Stomach (tissue), 4 donors: ENCODE measurements at regions not wholly inside any gene's neighbourhood (a gene's known extent, or its start where the extent isn't known, plus 50 kb on each side); places are given as distances from the start of the nearest gene placed in this dataset.

ENCODE experiments used
- EP300 ChIP-seq: sonication (generic); formaldehyde crosslinking; IDR thresholded peaks from one replicate; pipeline ENCODE4 v1.6.1; 2017; ENCODE audit warnings: antibody characterized with exemption
- POLR2A ChIP-seq, 4 donors: fragments of 450-650 bp; IDR thresholded peaks; one replicate each; pipeline ENCODE4 v1.6.1; 2016; ENCODE audit warnings: antibody characterized with exemption in 4 of 4, control low read depth in 2 of 4, mild to moderate bottlenecking in 1 of 4, moderate library complexity in 1 of 4
- POLR2AphosphoS5 ChIP-seq, 3 donors: sonication (generic); formaldehyde crosslinking; IDR thresholded peaks; one replicate each; pipeline ENCODE4 v1.6.1; 2016; ENCODE audit warnings: antibody characterized with exemption in 3 of 3
- TF ChIP-seq, protein P1 (sequence below), 7 experiments: fragments of 450-650 bp in 4 of 7; fragments of 200-600 bp in 3 of 7; sonication (generic) in 3 of 7; IDR thresholded peaks; one replicate each; pipeline ENCODE4 v1.5.1; 2016 to 2019; ENCODE audit warnings: antibody characterized with exemption in 7 of 7, control low read depth in 2 of 7, mild to moderate bottlenecking in 1 of 7

DNA sequence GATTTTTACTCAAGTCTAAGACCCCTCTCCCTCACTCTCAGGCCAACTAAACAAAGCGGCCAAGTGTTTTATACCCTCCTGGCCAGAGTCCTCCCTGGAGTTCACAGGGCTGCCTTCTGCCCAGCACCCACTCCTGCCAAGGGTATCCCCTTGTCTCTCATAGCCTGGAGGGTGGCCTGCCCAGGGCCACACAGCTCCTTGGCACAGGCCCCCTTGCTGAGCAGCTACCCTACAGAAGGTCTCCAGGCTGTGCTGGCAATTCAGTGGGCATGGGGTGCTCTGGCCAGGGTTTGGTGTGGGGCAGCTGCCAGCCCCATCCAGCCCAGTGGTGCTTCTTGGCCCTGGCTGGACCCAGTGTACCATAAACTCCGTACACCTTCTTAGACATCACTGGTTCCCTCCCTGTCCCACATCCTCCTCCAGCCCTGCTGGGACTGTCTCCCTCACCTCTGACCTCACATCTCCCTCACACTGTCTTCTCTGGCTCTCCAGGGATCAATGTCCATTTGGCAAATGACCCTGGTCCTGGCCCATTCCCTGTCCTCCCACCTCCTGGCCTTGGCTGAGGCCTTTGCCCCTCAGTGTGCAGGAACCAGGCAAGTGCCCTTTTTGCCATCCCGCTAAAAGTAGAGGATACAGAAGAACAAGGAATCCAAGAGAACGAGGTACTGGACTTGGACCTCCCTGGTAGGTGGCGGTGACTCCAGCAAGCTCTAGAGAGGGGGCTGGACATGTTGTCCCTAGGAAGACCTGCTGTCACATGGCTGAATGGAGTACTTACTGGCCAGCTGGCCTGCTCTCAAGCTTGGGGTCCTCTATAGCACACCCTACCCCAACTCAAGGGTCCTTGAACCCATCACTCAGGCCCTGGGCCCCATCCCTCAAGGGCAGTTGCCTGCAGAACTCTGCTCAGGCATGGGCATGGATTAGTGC lies 50.0 kb upstream of the TRPM1 start:
- TF ChIP-seq, protein P1, sequence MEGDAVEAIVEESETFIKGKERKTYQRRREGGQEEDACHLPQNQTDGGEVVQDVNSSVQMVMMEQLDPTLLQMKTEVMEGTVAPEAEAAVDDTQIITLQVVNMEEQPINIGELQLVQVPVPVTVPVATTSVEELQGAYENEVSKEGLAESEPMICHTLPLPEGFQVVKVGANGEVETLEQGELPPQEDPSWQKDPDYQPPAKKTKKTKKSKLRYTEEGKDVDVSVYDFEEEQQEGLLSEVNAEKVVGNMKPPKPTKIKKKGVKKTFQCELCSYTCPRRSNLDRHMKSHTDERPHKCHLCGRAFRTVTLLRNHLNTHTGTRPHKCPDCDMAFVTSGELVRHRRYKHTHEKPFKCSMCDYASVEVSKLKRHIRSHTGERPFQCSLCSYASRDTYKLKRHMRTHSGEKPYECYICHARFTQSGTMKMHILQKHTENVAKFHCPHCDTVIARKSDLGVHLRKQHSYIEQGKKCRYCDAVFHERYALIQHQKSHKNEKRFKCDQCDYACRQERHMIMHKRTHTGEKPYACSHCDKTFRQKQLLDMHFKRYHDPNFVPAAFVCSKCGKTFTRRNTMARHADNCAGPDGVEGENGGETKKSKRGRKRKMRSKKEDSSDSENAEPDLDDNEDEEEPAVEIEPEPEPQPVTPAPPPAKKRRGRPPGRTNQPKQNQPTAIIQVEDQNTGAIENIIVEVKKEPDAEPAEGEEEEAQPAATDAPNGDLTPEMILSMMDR (IDR thresholded peaks at IDR 0.05) = no peak
- TF ChIP-seq POLR2A (IDR thresholded peaks at IDR 0.05) (no peak), POLR2AphosphoS5 (IDR thresholded peaks at IDR 0.05) (no peak), EP300 (no peak)
